SIG-M5 treated with dmso at 0.1 percent for 504 hours (cell line): ENCODE measurements at regions not wholly inside any gene's neighbourhood (a gene's known extent, or its start where the extent isn't known, plus 50 kb on each side); places are given as distances from the start of the nearest gene placed in this dataset.

Experiments
- DNase-seq: peaks from one replicate; lab custom pipeline; 2025; ENCODE audit not compliant: unreplicated experiment; lab: John Stamatoyannopoulos, UW

- no peak for DNase-seq
These were observed 80.9 kb upstream of the ZNF804A start for GRCh38 chr2:184517402-184517801.

DNA sequence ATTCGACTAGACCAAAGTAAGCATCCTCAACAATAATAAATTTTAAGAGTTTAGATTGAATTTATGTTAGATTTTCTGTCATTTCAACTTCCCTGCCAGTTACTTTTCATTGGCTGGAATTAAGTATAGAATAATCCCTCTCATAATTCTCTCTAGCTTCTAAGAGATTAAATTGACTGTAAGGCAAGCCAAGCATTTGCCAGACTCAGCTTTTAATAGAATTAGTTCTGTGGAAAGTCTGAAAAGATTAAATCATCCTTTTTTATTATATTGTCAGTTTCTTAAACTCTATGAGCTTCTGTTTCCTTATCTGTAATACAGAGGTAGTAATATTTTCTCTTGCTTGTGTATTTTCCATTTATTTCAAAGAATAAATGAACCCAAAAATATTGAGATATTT is 77.9 kb upstream of the ZNF804A start:
- no peak for DNase-seq

GRCh38 chr2:184523732-184524131 is 74.6 kb upstream of the ZNF804A start:
- DNase-seq = no peak

DNA sequence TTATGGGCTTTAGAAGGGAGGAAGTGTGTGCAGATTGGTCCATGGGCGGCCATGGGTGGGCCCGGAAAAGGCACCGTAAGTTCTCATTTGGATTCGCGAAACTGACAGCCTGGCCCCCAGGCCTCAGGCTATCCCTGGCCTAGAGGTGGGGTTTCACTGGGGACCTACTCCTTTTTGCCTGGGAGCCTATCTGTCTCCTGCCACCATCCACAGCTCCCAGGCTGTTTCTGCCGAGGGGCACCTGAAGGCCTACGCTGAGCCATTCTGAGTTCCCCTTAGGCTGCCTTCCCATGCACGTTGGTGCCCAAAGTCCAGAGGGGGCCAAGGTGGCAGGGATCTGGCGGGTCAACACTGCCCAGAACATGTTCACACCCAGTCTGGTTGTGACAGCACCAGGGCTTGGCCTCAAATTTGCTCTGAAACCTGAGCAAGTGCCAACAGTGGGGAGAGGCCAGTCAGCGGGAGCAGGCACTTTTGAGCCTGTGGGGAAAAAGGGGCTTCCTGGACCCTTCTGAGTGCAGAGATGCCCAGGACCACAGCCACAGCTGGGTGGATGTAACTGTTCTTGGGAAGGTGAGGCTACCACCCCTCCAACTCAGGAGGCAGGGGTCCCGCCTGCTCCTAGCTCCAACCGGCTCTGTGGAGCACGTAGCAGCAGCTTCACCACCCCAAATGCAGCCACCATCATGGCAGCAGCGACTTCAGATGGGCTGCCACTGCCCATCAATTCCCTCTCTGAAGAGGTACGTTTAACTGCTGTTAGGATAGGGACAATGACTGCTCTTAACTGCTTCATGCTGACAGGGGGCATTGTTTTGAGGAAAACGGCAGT is 73.6 kb upstream of the ZNF804A start:
- no peak for DNase-seq

- DNase-seq = no peak
These were observed 71.3 kb upstream of the ZNF804A start for GRCh38 chr2:184527058-184527457.

GRCh38 chr2:184528119-184528518 is 70.2 kb upstream of the ZNF804A start:
- no peak for DNase-seq

- no peak for DNase-seq
These were observed 68.1 kb upstream of the ZNF804A start for GRCh38 chr2:184530239-184530638.

- no peak for DNase-seq
These were observed 67.4 kb upstream of the ZNF804A start for GRCh38 chr2:184530959-184531358.

DNA sequence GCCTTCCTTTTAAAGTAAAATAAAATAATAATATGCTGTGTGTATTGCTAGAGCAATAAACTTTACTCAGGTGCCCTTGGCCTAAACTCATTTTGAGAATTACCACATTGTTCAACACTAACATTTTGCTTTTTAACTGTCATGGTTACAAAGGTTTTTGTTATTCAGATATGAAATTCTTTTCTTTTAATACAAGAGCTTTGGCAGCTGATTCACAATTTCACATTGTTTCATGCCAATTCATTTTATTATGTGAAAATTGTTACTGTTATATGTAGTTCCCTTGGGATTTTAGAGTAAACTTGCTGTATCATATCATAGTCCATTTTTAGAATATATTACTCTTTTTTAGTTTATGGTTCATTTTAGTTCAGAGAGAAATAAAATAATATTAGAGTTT is 65.8 kb upstream of the ZNF804A start:
- DNase-seq = no peak

GRCh38 chr2:184534986-184535385 is 63.3 kb upstream of the ZNF804A start:
- DNase-seq = no peak

GRCh38 chr2:184540246-184540789 is 58.0 kb upstream of the ZNF804A start:
- DNase-seq = no peak

GRCh38 chr2:184541591-184541990 is 56.7 kb upstream of the ZNF804A start:
- no peak for DNase-seq

DNA sequence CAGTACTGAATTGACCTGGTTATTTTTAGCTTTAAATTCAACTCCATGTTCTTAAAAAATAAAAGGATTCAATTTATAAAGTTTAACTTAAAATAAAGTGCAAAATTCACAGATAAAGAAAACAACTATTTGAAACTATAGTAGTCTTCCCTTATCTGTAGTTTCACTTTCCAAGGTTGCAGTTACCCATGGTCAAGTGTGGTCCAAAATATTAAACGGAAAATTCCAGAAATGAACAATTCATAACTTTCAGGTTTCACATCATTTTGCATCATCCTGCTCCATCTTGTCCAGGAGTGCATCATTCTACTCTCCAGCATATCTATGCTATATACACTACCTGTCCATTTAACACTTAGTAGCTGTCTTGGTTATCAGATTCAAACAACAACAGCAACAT is 54.5 kb upstream of the ZNF804A start:
- DNase-seq = no peak
